SH-SY5Y (cell line): ENCODE measurements at regions not wholly inside any gene's neighbourhood (a gene's known extent, or its start where the extent isn't known, plus 50 kb on each side); places are given as distances from the start of the nearest gene placed in this dataset.

Experiments
- GATA2 ChIP-seq: IDR thresholded peaks from 2 replicates; pipeline ENCODE4 v1.6.1; 2011; ENCODE audit warnings: mild to moderate bottlenecking, low read depth, low read length
- GATA3 ChIP-seq: IDR thresholded peaks from 2 replicates; pipeline ENCODE4 v1.6.1; 2011; ENCODE audit warnings: low read depth, mild to moderate bottlenecking, low read length, moderate library complexity

DNA sequence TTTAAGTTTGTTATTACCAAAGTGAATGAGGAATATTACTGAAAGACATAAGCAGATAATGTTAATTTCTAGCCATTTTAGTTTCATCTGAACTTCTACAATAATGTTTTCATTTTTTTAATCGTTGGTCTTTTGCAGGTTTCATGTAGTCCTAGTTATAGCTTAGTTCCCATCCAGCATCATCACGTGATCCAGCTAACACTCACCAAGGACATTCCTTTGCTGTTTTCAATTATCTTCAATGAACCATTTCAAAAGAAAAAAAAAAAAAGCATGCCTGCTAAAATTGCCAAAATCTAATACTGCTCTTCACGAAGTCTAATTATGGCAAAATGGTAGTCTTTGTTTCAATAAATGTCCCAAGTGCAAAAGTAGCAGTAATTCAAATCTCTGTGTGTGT, 187.7 kb upstream of the ATXN7L3B start:
- TF ChIP-seq GATA2, result no peak
- no peak for TF ChIP-seq GATA3
